ENCODE measurements at regions not wholly inside any gene's neighbourhood (a gene's known extent, or its start where the extent isn't known, plus 50 kb on each side); places are given as distances from the start of the nearest gene placed in this dataset.

- no peaks in the 10 kb centered on the region for H4K20me1 ChIP-seq (ENCODE audit: insufficient read depth, low read length, poor library complexity, severe bottlenecking)
- TF ChIP-seq, protein P1, sequence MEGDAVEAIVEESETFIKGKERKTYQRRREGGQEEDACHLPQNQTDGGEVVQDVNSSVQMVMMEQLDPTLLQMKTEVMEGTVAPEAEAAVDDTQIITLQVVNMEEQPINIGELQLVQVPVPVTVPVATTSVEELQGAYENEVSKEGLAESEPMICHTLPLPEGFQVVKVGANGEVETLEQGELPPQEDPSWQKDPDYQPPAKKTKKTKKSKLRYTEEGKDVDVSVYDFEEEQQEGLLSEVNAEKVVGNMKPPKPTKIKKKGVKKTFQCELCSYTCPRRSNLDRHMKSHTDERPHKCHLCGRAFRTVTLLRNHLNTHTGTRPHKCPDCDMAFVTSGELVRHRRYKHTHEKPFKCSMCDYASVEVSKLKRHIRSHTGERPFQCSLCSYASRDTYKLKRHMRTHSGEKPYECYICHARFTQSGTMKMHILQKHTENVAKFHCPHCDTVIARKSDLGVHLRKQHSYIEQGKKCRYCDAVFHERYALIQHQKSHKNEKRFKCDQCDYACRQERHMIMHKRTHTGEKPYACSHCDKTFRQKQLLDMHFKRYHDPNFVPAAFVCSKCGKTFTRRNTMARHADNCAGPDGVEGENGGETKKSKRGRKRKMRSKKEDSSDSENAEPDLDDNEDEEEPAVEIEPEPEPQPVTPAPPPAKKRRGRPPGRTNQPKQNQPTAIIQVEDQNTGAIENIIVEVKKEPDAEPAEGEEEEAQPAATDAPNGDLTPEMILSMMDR (conservative IDR thresholded peaks at IDR 0.05; ENCODE audit: low read length): no peak
- TF ChIP-seq EZH2phosphoT487 (IDR thresholded peaks at IDR 0.05; ENCODE audit: borderline replicate concordance): no peak
- no peaks in the 10 kb centered on the region; the same call in 1 of the 2 replicates for H3F3A ChIP-seq (ENCODE audit: low read depth)
- H3K9me2 ChIP-seq (replicated peaks; ENCODE audit: low read depth, low read length): no peaks in the 10 kb centered on the region
- peaks cover 3% of the 10 kb centered on the region for H3K4me1 ChIP-seq (ENCODE audit: insufficient read depth, low read length, poor library complexity, severe bottlenecking)
- no peaks in the 10 kb centered on the region for H3K9me3 ChIP-seq (ENCODE audit: insufficient read depth, low read depth, low read length)
- no peak overlapping the region for H3K4me2 ChIP-seq (ENCODE audit: low read depth, low read length, poor library complexity, severe bottlenecking)
- no peaks in the 10 kb centered on the region for H3K79me2 ChIP-seq (ENCODE audit: insufficient read depth, low read length)
- no peak overlapping the region for H3K4me3 ChIP-seq (ENCODE audit: low read length, poor library complexity, severe bottlenecking)
- no peak overlapping the region for H3K9ac ChIP-seq (ENCODE audit: low read depth, low read length, poor library complexity, severe bottlenecking)
- H2AFZ ChIP-seq (ENCODE audit: low read length): no peak overlapping the region
- H3K27me3 ChIP-seq (ENCODE audit: insufficient read depth, low read length, poor library complexity, severe bottlenecking): no peaks in the 10 kb centered on the region
- H3K36me3 ChIP-seq (ENCODE audit: insufficient read depth, low read length): no peaks in the 10 kb centered on the region
These were observed 98.9 kb upstream of the WAC start for GRCh38 chr10:28434063-28434462.

GRCh38 chr10:28442403-28442802 is 90.5 kb upstream of the WAC start:
- TF ChIP-seq EZH2phosphoT487 (IDR thresholded peaks at IDR 0.05; ENCODE audit: borderline replicate concordance): no peak
- TF ChIP-seq, protein P1 (conservative IDR thresholded peaks at IDR 0.05; ENCODE audit: low read length): no peak
- H3K9ac ChIP-seq (ENCODE audit: low read depth, low read length, poor library complexity, severe bottlenecking): no peak overlapping the region
- H3K27me3 ChIP-seq (ENCODE audit: insufficient read depth, low read length, poor library complexity, severe bottlenecking): no peaks in the 10 kb centered on the region
- no peak overlapping the region for H2AFZ ChIP-seq (ENCODE audit: low read length)
- no peaks in the 10 kb centered on the region for H3K79me2 ChIP-seq (ENCODE audit: insufficient read depth, low read length)
- H3K9me2 ChIP-seq (replicated peaks; ENCODE audit: low read depth, low read length): no peaks in the 10 kb centered on the region
- no peaks in the 10 kb centered on the region for H3K4me1 ChIP-seq (ENCODE audit: insufficient read depth, low read length, poor library complexity, severe bottlenecking)
- no peaks in the 10 kb centered on the region for H3F3A ChIP-seq (ENCODE audit: low read depth)
- H3K4me2 ChIP-seq (ENCODE audit: low read depth, low read length, poor library complexity, severe bottlenecking): no peak overlapping the region
- no peaks in the 10 kb centered on the region for H4K20me1 ChIP-seq (ENCODE audit: insufficient read depth, low read length, poor library complexity, severe bottlenecking)
- no peak overlapping the region for H3K4me3 ChIP-seq (ENCODE audit: low read length, poor library complexity, severe bottlenecking)
- H3K36me3 ChIP-seq (ENCODE audit: insufficient read depth, low read length): no peaks in the 10 kb centered on the region
- H3K9me3 ChIP-seq (ENCODE audit: insufficient read depth, low read depth, low read length): no peaks in the 10 kb centered on the region

DNA sequence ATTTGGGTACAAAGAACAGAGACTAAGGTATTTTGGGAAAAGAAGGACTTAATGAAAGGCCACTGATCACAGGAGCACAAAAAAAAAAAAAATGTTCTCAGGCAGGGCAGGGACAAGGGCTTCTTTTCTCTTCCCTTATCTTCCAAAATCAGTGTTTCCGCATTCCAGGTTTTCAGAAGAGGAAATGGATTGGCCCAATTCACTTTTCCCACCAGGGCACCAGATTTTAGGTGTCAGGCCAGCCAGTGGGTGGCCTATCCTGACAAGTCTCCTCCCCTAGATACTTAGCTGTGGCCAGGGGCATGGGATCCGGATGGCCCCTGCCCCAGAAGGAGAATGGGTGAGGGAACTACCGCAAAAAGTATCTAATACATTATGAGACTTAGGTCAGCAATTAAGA is 88.9 kb upstream of the WAC start:
- Histone ChIP-seq H3K27me3 (ENCODE audit: insufficient read depth, low read length, poor library complexity, severe bottlenecking) (no peaks in the 10 kb centered on the region), H3K4me3 (ENCODE audit: low read length, poor library complexity, severe bottlenecking) (no peak overlapping the region), H3K9ac (ENCODE audit: low read depth, low read length, poor library complexity, severe bottlenecking) (no peak overlapping the region), H4K20me1 (ENCODE audit: insufficient read depth, low read length, poor library complexity, severe bottlenecking) (no peaks in the 10 kb centered on the region), H3K4me1 (ENCODE audit: insufficient read depth, low read length, poor library complexity, severe bottlenecking) (no peaks in the 10 kb centered on the region), H3K4me2 (ENCODE audit: low read depth, low read length, poor library complexity, severe bottlenecking) (no peak overlapping the region), H3K9me3 (ENCODE audit: insufficient read depth, low read depth, low read length) (no peaks in the 10 kb centered on the region), H3K36me3 (ENCODE audit: insufficient read depth, low read length) (no peaks in the 10 kb centered on the region), H3F3A (ENCODE audit: low read depth) (no peaks in the 10 kb centered on the region), H3K79me2 (ENCODE audit: insufficient read depth, low read length) (no peaks in the 10 kb centered on the region), H3K9me2 (replicated peaks; ENCODE audit: low read depth, low read length) (no peaks in the 10 kb centered on the region), H2AFZ (ENCODE audit: low read length) (no peak overlapping the region)
- TF ChIP-seq, protein P1 (conservative IDR thresholded peaks at IDR 0.05; ENCODE audit: low read length): no peak
- TF ChIP-seq EZH2phosphoT487 (IDR thresholded peaks at IDR 0.05; ENCODE audit: borderline replicate concordance): no peak

Data from Loucy (cell line).